T47D (cell line): ENCODE measurements at regions not wholly inside any gene's neighbourhood (a gene's known extent, or its start where the extent isn't known, plus 50 kb on each side); places are given as distances from the start of the nearest gene placed in this dataset.

Experiments used
- DNase-seq, 2 experiments: peaks; one replicate each; pipeline versions ENCODE4 v3.0.0 to v3.0.0-alpha.2; 2011 to 2012; ENCODE audit warnings: low read depth in 1 of 2, low spot score in 1 of 2
- JUND ChIP-seq: IDR thresholded peaks from 2 replicates; pipeline ENCODE4 v1.6.1; 2012; ENCODE audit warnings: low read depth
- in situ Hi-C: cut with HindIII; loops from 2 replicates; pipeline ENCODE4 v1.10.0; 2016; ENCODE audit warnings: low sequenced_read_pairs, low pct_unique_long_range_greater_than_20kb

- in situ Hi-C loops: no loop called here
- no peak for TF ChIP-seq JUND
- no peak for DNase-seq
Observed at GRCh38 chr12:97274386-97274785, 188.2 kb upstream of the RMST start.

GRCh38 chr12:97275256-97275655 lies 187.3 kb upstream of the RMST start:
- in situ Hi-C loops: no loop called here
- no peak for TF ChIP-seq JUND
- no peak for DNase-seq

GRCh38 chr12:97275728-97276590 lies 186.6 kb upstream of the RMST start:
- in situ Hi-C loops: no loop called here
- no peak for TF ChIP-seq JUND
- DNase-seq: no peak

- DNase-seq: no peak
- TF ChIP-seq JUND: no peak
- in situ Hi-C loops: no loop called here
Observed at GRCh38 chr12:97276661-97277429, 185.8 kb upstream of the RMST start.

- in situ Hi-C loops: no loop called here
- DNase-seq: no peak
- no peak for TF ChIP-seq JUND
Observed at GRCh38 chr12:97283297-97283696, 179.3 kb upstream of the RMST start.

- in situ Hi-C loops: no loop called here
- DNase-seq: no peak
- no peak for TF ChIP-seq JUND
Observed at GRCh38 chr12:97288531-97288930, 174.1 kb upstream of the RMST start.

GRCh38 chr12:97292588-97292987 lies 170.0 kb upstream of the RMST start:
- no peak for DNase-seq
- in situ Hi-C loops: no loop called here
- no peak for TF ChIP-seq JUND

GRCh38 chr12:97293541-97293940 lies 169.1 kb upstream of the RMST start:
- TF ChIP-seq JUND: no peak
- in situ Hi-C loops: no loop called here
- no peak for DNase-seq

GRCh38 chr12:97299847-97300246 lies 162.8 kb upstream of the RMST start:
- in situ Hi-C loops: no loop called here
- no peak for TF ChIP-seq JUND
- no peak for DNase-seq

GRCh38 chr12:97300431-97300830 lies 162.2 kb upstream of the RMST start:
- in situ Hi-C loops: no loop called here
- no peak for TF ChIP-seq JUND

GRCh38 chr12:97300891-97301290 lies 161.7 kb upstream of the RMST start:
- no peak for TF ChIP-seq JUND
- no peak for DNase-seq
- in situ Hi-C loops: no loop called here

More at GRCh38 chr12:97300431-97300830, 162.2 kb upstream of the RMST start:
- no peak for DNase-seq

- no peak for DNase-seq
- no peak for TF ChIP-seq JUND
- in situ Hi-C loops: no loop called here
Observed at GRCh38 chr12:97301576-97301975, 161.0 kb upstream of the RMST start.

GRCh38 chr12:97305651-97306050 lies 157.0 kb upstream of the RMST start:
- in situ Hi-C loops: no loop called here
- TF ChIP-seq JUND: no peak
- no peak for DNase-seq
